ENCODE measurements at regions not wholly inside any gene's neighbourhood (a gene's known extent, or its start where the extent isn't known, plus 50 kb on each side); places are given as distances from the start of the nearest gene placed in this dataset.
"Not testable (repeated sequence)": the region's sequence is repeated elsewhere in the genome, so short reads cannot be mapped to it uniquely, and the experiment has no call there.

DNA sequence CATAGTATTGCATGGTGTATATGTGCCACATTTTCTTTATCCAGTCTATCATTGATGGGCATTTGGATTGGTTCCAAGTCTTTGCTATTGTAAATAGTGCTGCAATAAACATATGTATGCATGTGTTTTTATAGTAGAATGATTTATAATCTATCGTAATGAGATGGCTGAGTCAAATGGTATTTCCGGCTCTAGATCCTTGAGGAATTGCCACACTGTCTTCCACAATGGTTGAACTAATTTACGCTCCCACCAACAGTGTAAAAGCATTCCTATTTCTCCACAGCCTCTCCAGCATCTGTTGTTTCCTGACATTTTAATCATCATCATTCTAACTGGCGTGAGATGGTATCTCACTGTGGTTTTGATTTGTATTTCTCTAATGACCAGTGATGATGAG, 608.5 kb upstream of the SEMA6D start:
- H3K27me3 Mint-ChIP-seq; H4K20me1 ChIP-seq (ENCODE audit: control insufficient read depth, insufficient read depth, low read length, poor library complexity, severe bottlenecking); H3K4me1 Mint-ChIP-seq; H3K4me3 Mint-ChIP-seq; DNase-seq; POLR2A ChIA-PET; H3K4me3 ChIP-seq (ENCODE audit: control extremely low read depth in 1 of 5, extremely low read depth in 1 of 5, insufficient read depth in 1 of 5, low read depth in 2 of 5, low read length in 4 of 5); H3K9ac ChIP-seq (ENCODE audit: low read length); H3K9me3 Mint-ChIP-seq (ENCODE audit: insufficient read depth); H3K36me3 ChIP-seq (replicated peaks in 1 of 2; ENCODE audit: control extremely low read depth in 1 of 2, control insufficient read depth in 1 of 2, extremely low read depth in 1 of 2, insufficient read depth in 2 of 2, low read length in 1 of 2); H3K79me2 ChIP-seq (ENCODE audit: control insufficient read depth, insufficient read depth, low read length); H3K27ac Mint-ChIP-seq; ATAC-seq (ENCODE audit: low read depth); H3K4me2 ChIP-seq (replicated peaks; ENCODE audit: low read depth, low read length, poor library complexity, severe bottlenecking); H3K9me3 ChIP-seq (ENCODE audit: control extremely low read depth in 1 of 3, control insufficient read depth in 2 of 3, insufficient read depth in 1 of 3, low read length in 2 of 3); CTCF ChIA-PET; H3K27me3 ChIP-seq (replicated peaks in 1 of 4; ENCODE audit: control extremely low read depth in 1 of 4, control insufficient read depth in 3 of 4, insufficient read depth in 4 of 4, low read length in 3 of 4); intact Hi-C loops (cut with micrococcal nuclease); H3K27ac ChIP-seq (ENCODE audit: low read length in 2 of 2); H2AFZ ChIP-seq (ENCODE audit: insufficient read depth, low read depth, low read length, poor library complexity, severe bottlenecking); H3K4me1 ChIP-seq (ENCODE audit: control insufficient read depth in 2 of 2, insufficient read depth in 2 of 2, low read length in 2 of 2): not testable (repeated sequence)
- WGBS (ENCODE audit: insufficient coverage) = no CpG with 5 or more reads among the region's 4 CpGs

DNA sequence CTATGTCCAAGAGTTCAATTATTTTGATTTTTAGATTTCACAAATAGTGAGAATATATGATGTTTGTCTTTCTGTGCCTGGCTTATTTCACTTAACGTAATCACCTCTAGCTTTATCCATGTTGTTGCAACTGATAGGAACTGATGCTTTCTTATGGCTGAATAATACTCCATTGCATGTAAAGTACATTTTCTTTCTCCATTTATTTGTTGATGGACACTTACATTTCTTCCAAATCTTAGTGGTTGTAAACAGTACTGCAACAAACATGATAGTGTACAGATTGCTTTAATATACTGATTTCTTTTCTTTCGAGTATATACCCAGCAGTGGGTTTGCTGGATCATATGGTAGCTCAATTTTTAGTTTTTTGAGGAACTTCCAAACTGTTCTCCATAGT, 600.6 kb upstream of the SEMA6D start:
- no peaks in the 10 kb centered on the region for H3K4me1 ChIP-seq (ENCODE audit: control insufficient read depth in 2 of 2, insufficient read depth in 2 of 2, low read length in 2 of 2)
- no CpG with 5 or more reads among the region's 2 CpGs for WGBS (ENCODE audit: insufficient coverage)
- no peak overlapping the region for H3K9ac ChIP-seq (ENCODE audit: low read length)
- Mint-ChIP-seq H3K27ac (no peak overlapping the region), H3K27me3 (no peaks in the 10 kb centered on the region), H3K4me3 (no peak overlapping the region), H3K4me1 (no peaks in the 10 kb centered on the region), H3K9me3 (ENCODE audit: insufficient read depth) (peaks cover 6% of the 10 kb centered on the region)
- no peak overlapping the region for H3K4me3 ChIP-seq (ENCODE audit: control extremely low read depth in 1 of 5, extremely low read depth in 1 of 5, insufficient read depth in 1 of 5, low read depth in 2 of 5, low read length in 4 of 5)
- H3K36me3 ChIP-seq (replicated peaks in 1 of 2; ENCODE audit: control extremely low read depth in 1 of 2, control insufficient read depth in 1 of 2, extremely low read depth in 1 of 2, insufficient read depth in 2 of 2, low read length in 1 of 2) = no peaks in the 10 kb centered on the region
- no peak overlapping the region for H3K27ac ChIP-seq (ENCODE audit: low read length in 2 of 2)
- H3K4me2 ChIP-seq (replicated peaks; ENCODE audit: low read depth, low read length, poor library complexity, severe bottlenecking) = no peak overlapping the region
- H3K79me2 ChIP-seq (ENCODE audit: control insufficient read depth, insufficient read depth, low read length) = no peaks in the 10 kb centered on the region
- TF ChIP-seq EZH2 (IDR thresholded peaks at IDR 0.05; ENCODE audit: borderline replicate concordance, insufficient read depth, low read depth, low read length, poor library complexity, severe bottlenecking) (no peak), CTCF (IDR thresholded peaks at IDR 0.05) (no peak)
- H2AFZ ChIP-seq (ENCODE audit: insufficient read depth, low read depth, low read length, poor library complexity, severe bottlenecking) = no peak overlapping the region
- H3K27me3 ChIP-seq (replicated peaks in 1 of 4; ENCODE audit: control extremely low read depth in 1 of 4, control insufficient read depth in 3 of 4, insufficient read depth in 4 of 4, low read length in 3 of 4) = no peaks in the 10 kb centered on the region
- no peaks in the 10 kb centered on the region for H3K9me3 ChIP-seq (ENCODE audit: control extremely low read depth in 1 of 3, control insufficient read depth in 2 of 3, insufficient read depth in 1 of 3, low read length in 2 of 3)
- intact Hi-C loops (cut with micrococcal nuclease) = no loop called here
- POLR2A ChIA-PET = no interaction called here
- CTCF ChIA-PET = no interaction called here
- DNase-seq = no peak
- H4K20me1 ChIP-seq (ENCODE audit: control insufficient read depth, insufficient read depth, low read length, poor library complexity, severe bottlenecking) = no peaks in the 10 kb centered on the region
- ATAC-seq (ENCODE audit: low read depth) = no peak

Measured in B cell (primary cell).